Hepatocyte (in vitro differentiated cells): ENCODE measurements at regions not wholly inside any gene's neighbourhood (a gene's known extent, or its start where the extent isn't known, plus 50 kb on each side); places are given as distances from the start of the nearest gene placed in this dataset.

Source experiments
- DNase-seq: peaks from one replicate; pipeline ENCODE4 v3.0.0-alpha.2; 2016; ENCODE audit warnings: low spot score
- H2AFZ ChIP-seq: fragments of 200-600 bp; sonication (generic); 2 replicates; pipeline ENCODE4 v1.6.0; 2016; ENCODE audit warnings: antibody characterized with exemption, mild to moderate bottlenecking
- H3K27ac ChIP-seq: fragments of 200-600 bp; sonication (generic); 2 replicates; pipeline ENCODE4 v1.5.1; 2016; ENCODE audit warnings: mild to moderate bottlenecking
- H3K27me3 ChIP-seq: fragments of 200-600 bp; sonication (generic); 2 replicates; pipeline ENCODE4 v1.6.1; 2016
- H3K36me3 ChIP-seq: fragments of 200-600 bp; sonication (generic); replicated peaks from 2 replicates; pipeline ENCODE4 v1.5.1; 2016; ENCODE audit warnings: low read depth; ENCODE audit not compliant: insufficient read depth
- H3K4me1 ChIP-seq: fragments of 200-600 bp; sonication (generic); 2 replicates; pipeline ENCODE4 v1.5.1; 2016; ENCODE audit warnings: mild to moderate bottlenecking, moderate library complexity; ENCODE audit not compliant: insufficient read depth
- H3K4me2 ChIP-seq: fragments of 200-600 bp; sonication (generic); 2 replicates; pipeline ENCODE4 v1.6.0; 2016
- H3K4me3 ChIP-seq: fragments of 200-600 bp; sonication (generic); 2 replicates; pipeline ENCODE4 v1.5.1; 2016; ENCODE audit warnings: mild to moderate bottlenecking
- H3K79me2 ChIP-seq: fragments of 200-600 bp; sonication (generic); 2 replicates; pipeline ENCODE4 v1.6.0; 2017; ENCODE audit warnings: mild to moderate bottlenecking
- H3K9me2 ChIP-seq: fragments of 200-600 bp; sonication (generic); replicated peaks from 2 replicates; pipeline ENCODE4 v1.6.0; 2017; ENCODE audit warnings: mild to moderate bottlenecking; ENCODE audit not compliant: insufficient read depth
- H3K9me3 ChIP-seq: fragments of 200-600 bp; sonication (generic); 2 replicates; pipeline ENCODE4 v1.5.1; 2016; ENCODE audit warnings: low read depth, mild to moderate bottlenecking
- H4K20me1 ChIP-seq: fragments of 200-600 bp; sonication (generic); 2 replicates; pipeline ENCODE4 v1.6.0; 2016; ENCODE audit warnings: mild to moderate bottlenecking; ENCODE audit not compliant: insufficient read depth, poor library complexity, severe bottlenecking
- EZH2 ChIP-seq: fragments of 200-600 bp; sonication (generic); IDR thresholded peaks from 2 replicates; pipeline ENCODE4 v1.6.1; 2016; ENCODE audit warnings: antibody characterized with exemption, mild to moderate bottlenecking, borderline replicate concordance
- EZH2phosphoT487 ChIP-seq: fragments of 200-600 bp; sonication (generic); IDR thresholded peaks from one replicate; pipeline ENCODE4 v1.6.1; 2018; ENCODE audit warnings: antibody characterized with exemption, mild to moderate bottlenecking, low read depth, moderate library complexity; ENCODE audit not compliant: unreplicated experiment, severe bottlenecking
- WGBS: methylation state at CpG from one replicate; pipeline ENCODE4 v1.1.6; 2016; ENCODE audit warnings: low lambda C conversion rate; ENCODE audit errors: missing lambda C conversion rate; 5-methylcytosine and 5-hydroxymethylcytosine counted together
- TF ChIP-seq, protein P1 (sequence below): fragments of 200-600 bp; sonication (generic); IDR thresholded peaks from 2 replicates; pipeline ENCODE4 v1.5.1; 2016; ENCODE audit warnings: antibody characterized with exemption, mild to moderate bottlenecking; ENCODE audit not compliant: poor library complexity

GRCh38 chr12:28824193-28824846 lies 324.8 kb upstream of the FAR2 start:
- Histone ChIP-seq H3K4me2 (no peak overlapping the region), H3K79me2 (no peaks in the 10 kb centered on the region), H3K27me3 (no peaks in the 10 kb centered on the region), H2AFZ (no peak overlapping the region), H3K9me3 (no peaks in the 10 kb centered on the region), H3K27ac (no peak overlapping the region), H3K4me3 (no peak overlapping the region), H3K36me3 (no peaks in the 10 kb centered on the region), H3K9me2 (no peaks in the 10 kb centered on the region), H3K4me1 (no peaks in the 10 kb centered on the region), H4K20me1 (no peaks in the 10 kb centered on the region)
- TF ChIP-seq, protein P1, sequence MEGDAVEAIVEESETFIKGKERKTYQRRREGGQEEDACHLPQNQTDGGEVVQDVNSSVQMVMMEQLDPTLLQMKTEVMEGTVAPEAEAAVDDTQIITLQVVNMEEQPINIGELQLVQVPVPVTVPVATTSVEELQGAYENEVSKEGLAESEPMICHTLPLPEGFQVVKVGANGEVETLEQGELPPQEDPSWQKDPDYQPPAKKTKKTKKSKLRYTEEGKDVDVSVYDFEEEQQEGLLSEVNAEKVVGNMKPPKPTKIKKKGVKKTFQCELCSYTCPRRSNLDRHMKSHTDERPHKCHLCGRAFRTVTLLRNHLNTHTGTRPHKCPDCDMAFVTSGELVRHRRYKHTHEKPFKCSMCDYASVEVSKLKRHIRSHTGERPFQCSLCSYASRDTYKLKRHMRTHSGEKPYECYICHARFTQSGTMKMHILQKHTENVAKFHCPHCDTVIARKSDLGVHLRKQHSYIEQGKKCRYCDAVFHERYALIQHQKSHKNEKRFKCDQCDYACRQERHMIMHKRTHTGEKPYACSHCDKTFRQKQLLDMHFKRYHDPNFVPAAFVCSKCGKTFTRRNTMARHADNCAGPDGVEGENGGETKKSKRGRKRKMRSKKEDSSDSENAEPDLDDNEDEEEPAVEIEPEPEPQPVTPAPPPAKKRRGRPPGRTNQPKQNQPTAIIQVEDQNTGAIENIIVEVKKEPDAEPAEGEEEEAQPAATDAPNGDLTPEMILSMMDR = no peak
- DNase-seq = no peak
- whole genome bisulfite sequencing = 80% methylated on average over 2 of the region's 2 CpGs

- Histone ChIP-seq H3K36me3 (no peaks in the 10 kb centered on the region), H3K4me2 (no peak overlapping the region), H3K27ac (no peak overlapping the region), H3K9me2 (no peaks in the 10 kb centered on the region), H2AFZ (no peak overlapping the region), H3K4me3 (no peak overlapping the region), H3K27me3 (no peaks in the 10 kb centered on the region), H3K4me1 (no peaks in the 10 kb centered on the region), H3K79me2 (no peaks in the 10 kb centered on the region), H4K20me1 (no peaks in the 10 kb centered on the region), H3K9me3 (no peaks in the 10 kb centered on the region)
- no peak for DNase-seq
- TF ChIP-seq EZH2phosphoT487 (no peak), EZH2 (no peak)
- TF ChIP-seq, protein P1 = no peak
Measured at GRCh38 chr12:28824849-28825248, 324.2 kb upstream of the FAR2 start.

DNA sequence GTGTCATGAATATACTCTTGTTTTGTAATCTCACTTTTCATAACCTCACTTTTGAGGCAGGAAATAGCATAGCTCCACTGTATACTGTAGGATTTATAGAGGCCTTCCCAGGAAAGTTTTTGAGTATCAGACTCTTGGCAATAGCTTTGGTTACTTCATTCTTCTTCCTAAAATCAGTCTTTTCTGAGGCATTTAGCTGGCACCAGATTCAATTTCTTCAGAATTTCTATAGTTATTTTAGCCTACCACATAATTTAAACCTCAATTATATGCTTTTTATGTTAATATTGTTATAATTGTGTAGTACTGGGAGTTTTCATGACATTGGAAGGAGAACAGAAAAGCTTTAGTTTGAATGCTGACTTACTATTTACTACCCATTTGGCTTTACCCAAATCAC lies 322.3 kb upstream of the FAR2 start:
- no peak for TF ChIP-seq EZH2phosphoT487
- TF ChIP-seq, protein P1 = no peak
- TF ChIP-seq EZH2 = no peak
- Histone ChIP-seq H3K27me3 (no peaks in the 10 kb centered on the region), H3K4me2 (no peak overlapping the region), H3K9me3 (no peaks in the 10 kb centered on the region), H3K36me3 (no peaks in the 10 kb centered on the region), H3K9me2 (no peaks in the 10 kb centered on the region), H3K27ac (no peak overlapping the region), H4K20me1 (no peaks in the 10 kb centered on the region), H3K4me1 (no peaks in the 10 kb centered on the region), H2AFZ (no peak overlapping the region), H3K4me3 (no peak overlapping the region), H3K79me2 (no peaks in the 10 kb centered on the region)
- no peak for DNase-seq

DNA sequence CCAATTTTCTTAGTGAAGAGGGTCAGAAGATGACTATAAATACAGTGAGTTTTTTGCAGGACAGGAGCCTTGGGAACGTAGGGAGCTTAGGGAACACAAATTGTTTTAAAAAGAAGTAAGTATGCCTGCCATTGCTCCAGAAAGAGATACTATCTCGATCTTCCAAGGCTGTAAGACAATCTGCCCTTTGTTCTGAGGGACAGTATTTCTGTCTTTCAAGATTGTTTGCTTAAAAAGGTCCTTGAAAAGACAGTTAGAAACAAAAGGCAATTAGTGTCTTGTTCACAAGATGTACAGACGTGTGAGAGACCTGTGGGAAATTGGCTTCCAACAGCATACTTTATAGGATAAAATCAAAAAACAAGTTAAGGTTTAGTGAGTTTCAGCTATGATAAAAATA lies 321.2 kb upstream of the FAR2 start:
- no peaks in the 10 kb centered on the region for H3K27me3 ChIP-seq
- H3K79me2 ChIP-seq = no peaks in the 10 kb centered on the region
- H3K4me3 ChIP-seq = no peak overlapping the region
- H2AFZ ChIP-seq = no peak overlapping the region
- no peaks in the 10 kb centered on the region for H3K36me3 ChIP-seq
- H3K27ac ChIP-seq = no peak overlapping the region
- no peaks in the 10 kb centered on the region for H3K4me1 ChIP-seq
- TF ChIP-seq EZH2 = no peak
- no peak for TF ChIP-seq EZH2phosphoT487
- TF ChIP-seq, protein P1 = no peak
- 33% methylated on average over 3 of the region's 3 CpGs for WGBS
- DNase-seq = no peak
- no peaks in the 10 kb centered on the region for H3K9me2 ChIP-seq
- no peaks in the 10 kb centered on the region for H4K20me1 ChIP-seq
- no peak overlapping the region for H3K4me2 ChIP-seq
- no peaks in the 10 kb centered on the region for H3K9me3 ChIP-seq
